ENCODE measurements at regions not wholly inside any gene's neighbourhood (a gene's known extent, or its start where the extent isn't known, plus 50 kb on each side); places are given as distances from the start of the nearest gene placed in this dataset.

- ChIA-PET CTCF (ENCODE audit: low intra/inter-chr PET ratio, low total read pairs) (no interaction called here), POLR2A (no interaction called here)
- Histone ChIP-seq H3K27ac (ENCODE audit: extremely low read length, insufficient read depth, low read length) (no peak overlapping the region), H3K4me3 (replicated peaks in 1 of 3; ENCODE audit: insufficient read depth in 1 of 3, low read depth in 2 of 3, low read length in 3 of 3) (no peak overlapping the region), H3K79me2 (ENCODE audit: insufficient read depth, low read length) (no peaks in the 10 kb centered on the region), H3K9ac (ENCODE audit: insufficient read depth, low read depth, low read length) (no peak overlapping the region), H3K9me3 (ENCODE audit: low read length) (no peaks in the 10 kb centered on the region), H3K4me1 (ENCODE audit: insufficient read depth, low read length) (no peaks in the 10 kb centered on the region), H3K27me3 (ENCODE audit: control insufficient read depth in 1 of 2, insufficient read depth in 2 of 2, low read length in 2 of 2) (no peaks in the 10 kb centered on the region), H4K20me1 (ENCODE audit: insufficient read depth, low read length) (no peaks in the 10 kb centered on the region), H2AFZ (ENCODE audit: low read length) (no peak overlapping the region), H3K4me2 (ENCODE audit: low read depth, low read length) (no peak overlapping the region), H3K36me3 (replicated peaks in 1 of 2; ENCODE audit: control insufficient read depth in 1 of 2, insufficient read depth in 2 of 2, low read length in 2 of 2) (no peaks in the 10 kb centered on the region)
- in situ Hi-C loops (cut with HindIII; ENCODE audit: extremely low pct_ligation_motif_present, low pct_unique_long_range_greater_than_20kb) (no loop called here), intact Hi-C loops (cut with micrococcal nuclease; ENCODE audit: unreplicated experiment) (no loop called here)
- DNase-seq (ENCODE audit: low spot score) (no peak), ATAC-seq (no peak), FAIRE-seq (no peak)
- no TSS peak for BruUV-seq (replicated peaks)
- WGBS (ENCODE audit: low lambda C conversion rate), result 0% methylated on average over 2 of the region's 2 CpGs
- TF ChIP-seq RORA (CRISPR knock-in tag; IDR thresholded peaks at IDR 0.05) (no peak), ADNP (CRISPR knock-in tag; IDR thresholded peaks at IDR 0.05) (no peak), LBX2 (CRISPR knock-in tag; IDR thresholded peaks at IDR 0.05; ENCODE audit: borderline replicate concordance) (no peak), ISL2 (CRISPR knock-in tag; IDR thresholded peaks at IDR 0.05) (no peak), ZNF746 (CRISPR knock-in tag; IDR thresholded peaks at IDR 0.05) (no peak), ZNF883 (CRISPR knock-in tag; IDR thresholded peaks at IDR 0.05; ENCODE audit: not compliant biosample characterization) (no peak), FOXK2 (IDR thresholded peaks at IDR 0.05) (no peak), CCAR2 (optimal IDR thresholded peaks at IDR 0.05; ENCODE audit: low read depth, low read length) (no peak), RXRB (CRISPR knock-in tag; IDR thresholded peaks at IDR 0.05; ENCODE audit: borderline replicate concordance) (no peak), ZSCAN20 (CRISPR knock-in tag; IDR thresholded peaks at IDR 0.05; ENCODE audit: borderline replicate concordance) (no peak), CHCHD3 (CRISPR knock-in tag; IDR thresholded peaks at IDR 0.05) (no peak), TIGD3 (CRISPR knock-in tag; IDR thresholded peaks at IDR 0.05; ENCODE audit: borderline replicate concordance) (no peak), MIER3 (CRISPR knock-in tag; IDR thresholded peaks at IDR 0.05; ENCODE audit: borderline replicate concordance) (no peak), RFXAP (CRISPR knock-in tag; IDR thresholded peaks at IDR 0.05; ENCODE audit: borderline replicate concordance) (no peak), PCBP2 (optimal IDR thresholded peaks at IDR 0.05; ENCODE audit: low read depth, low read length, poor library complexity, severe bottlenecking) (no peak)
- TF ChIP-seq, protein P1, sequence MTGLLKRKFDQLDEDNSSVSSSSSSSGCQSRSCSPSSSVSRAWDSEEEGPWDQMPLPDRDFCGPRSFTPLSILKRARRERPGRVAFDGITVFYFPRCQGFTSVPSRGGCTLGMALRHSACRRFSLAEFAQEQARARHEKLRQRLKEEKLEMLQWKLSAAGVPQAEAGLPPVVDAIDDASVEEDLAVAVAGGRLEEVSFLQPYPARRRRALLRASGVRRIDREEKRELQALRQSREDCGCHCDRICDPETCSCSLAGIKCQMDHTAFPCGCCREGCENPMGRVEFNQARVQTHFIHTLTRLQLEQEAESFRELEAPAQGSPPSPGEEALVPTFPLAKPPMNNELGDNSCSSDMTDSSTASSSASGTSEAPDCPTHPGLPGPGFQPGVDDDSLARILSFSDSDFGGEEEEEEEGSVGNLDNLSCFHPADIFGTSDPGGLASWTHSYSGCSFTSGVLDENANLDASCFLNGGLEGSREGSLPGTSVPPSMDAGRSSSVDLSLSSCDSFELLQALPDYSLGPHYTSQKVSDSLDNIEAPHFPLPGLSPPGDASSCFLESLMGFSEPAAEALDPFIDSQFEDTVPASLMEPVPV (CRISPR knock-in tag; IDR thresholded peaks at IDR 0.05), result no peak
- TF ChIP-seq, protein P2, sequence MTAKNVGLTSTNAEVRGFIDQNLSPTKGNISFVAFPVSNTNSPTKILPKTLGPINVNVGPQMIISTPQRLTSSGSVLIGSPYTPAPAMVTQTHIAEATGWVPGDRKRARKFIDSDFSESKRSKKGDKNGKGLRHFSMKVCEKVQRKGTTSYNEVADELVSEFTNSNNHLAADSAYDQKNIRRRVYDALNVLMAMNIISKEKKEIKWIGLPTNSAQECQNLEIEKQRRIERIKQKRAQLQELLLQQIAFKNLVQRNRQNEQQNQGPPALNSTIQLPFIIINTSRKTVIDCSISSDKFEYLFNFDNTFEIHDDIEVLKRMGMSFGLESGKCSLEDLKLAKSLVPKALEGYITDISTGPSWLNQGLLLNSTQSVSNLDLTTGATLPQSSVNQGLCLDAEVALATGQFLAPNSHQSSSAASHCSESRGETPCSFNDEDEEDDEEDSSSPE (CRISPR knock-in tag; IDR thresholded peaks at IDR 0.05), result no peak
Observed at GRCh38 chr6:114595591-114595990, 252.8 kb upstream of the HS3ST5 start.

All from HepG2 (cell line).